CD14-positive monocyte (primary cell): ENCODE measurements at regions not wholly inside any gene's neighbourhood (a gene's known extent, or its start where the extent isn't known, plus 50 kb on each side); places are given as distances from the start of the nearest gene placed in this dataset.
A peak's percentile ranks its signal among the peaks of the same experiment; 100 is the strongest.

Experiments
- DNase-seq, 3 donors: peaks; one replicate each; pipeline ENCODE4 v3.0.0-alpha.2; 2011 to 2022
- H2AFZ ChIP-seq: 2 replicates; pipeline ENCODE4 v1.6.0; 2012; ENCODE audit warnings: mild to moderate bottlenecking, low read depth, low read length, inconsistent platforms; ENCODE audit not compliant: insufficient read depth, poor library complexity, severe bottlenecking
- H3K27ac ChIP-seq, 2 donors: 1 replicate in 1 of 2; 2 replicates in 1 of 2; pipeline ENCODE4 v1.5.1; 2012 to 2013; ENCODE audit warnings: low read length in 2 of 2, control low read depth in 1 of 2, inconsistent platforms in 1 of 2, low read depth in 1 of 2, mild to moderate bottlenecking in 1 of 2
- H3K27me3 ChIP-seq, 2 donors: one replicate each; pipeline versions ENCODE4 v1.6.0 to v1.6.1; 2011 to 2013; ENCODE audit warnings: low read length in 2 of 2; ENCODE audit not compliant: control insufficient read depth in 2 of 2, insufficient read depth in 2 of 2
- H3K36me3 ChIP-seq, 2 donors: replicated peaks in 1 of 2; 1 replicate in 1 of 2; 2 replicates in 1 of 2; pipeline versions ENCODE4 v1.5.1 to v1.6.1; 2012 to 2013; ENCODE audit warnings: low read length in 2 of 2, control low read depth in 1 of 2, inconsistent platforms in 1 of 2, mild to moderate bottlenecking in 1 of 2; ENCODE audit not compliant: insufficient read depth in 2 of 2, control insufficient read depth in 1 of 2
- H3K4me1 ChIP-seq, 2 donors: 1 replicate in 1 of 2; 2 replicates in 1 of 2; pipeline versions ENCODE4 v1.5.1 to v1.6.1; 2012 to 2013; ENCODE audit warnings: low read length in 2 of 2, control low read depth in 1 of 2, inconsistent platforms in 1 of 2, mild to moderate bottlenecking in 1 of 2, moderate library complexity in 1 of 2; ENCODE audit not compliant: insufficient read depth in 2 of 2, control insufficient read depth in 1 of 2
- H3K4me2 ChIP-seq: replicated peaks from 2 replicates; pipeline ENCODE3; 2012; ENCODE audit warnings: low read length, moderate library complexity, mild to moderate bottlenecking; ENCODE audit not compliant: poor library complexity, severe bottlenecking; ENCODE audit errors: extremely low read depth
- H3K4me3 ChIP-seq, 3 experiments: fragments of 200-600 bp in 1 of 3; sonication (generic) in 1 of 3; replicated peaks in 1 of 3; 1 replicate in 2 of 3; 2 replicates in 1 of 3; pipeline ENCODE4 v1.5.1; 2011 to 2013; ENCODE audit warnings: low read length in 3 of 3, mild to moderate bottlenecking in 3 of 3, control low read depth in 2 of 3, low read depth in 2 of 3, inconsistent platforms in 1 of 3, moderate library complexity in 1 of 3
- H3K79me2 ChIP-seq: 2 replicates; pipeline ENCODE4 v1.6.0; 2012; ENCODE audit warnings: mild to moderate bottlenecking, control low read depth, inconsistent platforms, low read length, moderate library complexity; ENCODE audit not compliant: insufficient read depth
- H3K9ac ChIP-seq: 2 replicates; pipeline ENCODE4 v1.6.0; 2017; ENCODE audit warnings: low read length, mild to moderate bottlenecking; ENCODE audit not compliant: insufficient read depth, poor library complexity, severe bottlenecking
- H3K9me3 ChIP-seq, 2 donors: replicated peaks in 1 of 2; 1 replicate in 1 of 2; 2 replicates in 1 of 2; pipeline versions ENCODE4 v1.5.1 to v1.6.1; 2012 to 2013; ENCODE audit warnings: low read length in 2 of 2, control low read depth in 1 of 2; ENCODE audit not compliant: control insufficient read depth in 1 of 2, insufficient read depth in 1 of 2
- H4K20me1 ChIP-seq: 2 replicates; pipeline ENCODE4 v1.6.0; 2012; ENCODE audit warnings: mild to moderate bottlenecking, low read length, control low read depth, moderate library complexity; ENCODE audit not compliant: insufficient read depth
- H3K27ac Mint-ChIP-seq, 7 donors: one replicate each; pipeline ENCODE4 v1.8.0; 2020; ENCODE audit warnings: mild to moderate bottlenecking in 7 of 7, mixed read lengths in 7 of 7, moderate library complexity in 6 of 7, inconsistent platforms in 2 of 7
- H3K27me3 Mint-ChIP-seq, 3 donors: one replicate each; pipeline ENCODE4 v1.8.0; 2021 to 2022; ENCODE audit warnings: low read depth in 3 of 3, mild to moderate bottlenecking in 3 of 3, mixed read lengths in 3 of 3, moderate library complexity in 3 of 3, inconsistent platforms in 1 of 3
- H3K36me3 Mint-ChIP-seq, 2 donors: one replicate each; pipeline ENCODE4 v1.8.0; 2020; ENCODE audit warnings: mixed read lengths in 2 of 2, inconsistent platforms in 1 of 2, mild to moderate bottlenecking in 1 of 2
- H3K4me1 Mint-ChIP-seq: one replicate; pipeline ENCODE4 v1.8.0; 2020; ENCODE audit warnings: mild to moderate bottlenecking, mixed read lengths
- H3K4me3 Mint-ChIP-seq, 2 donors: one replicate each; pipeline ENCODE4 v1.8.0; 2020; ENCODE audit warnings: mild to moderate bottlenecking in 2 of 2, mixed read lengths in 2 of 2, moderate library complexity in 1 of 2
- H3K9me3 Mint-ChIP-seq, 7 donors: one replicate each; pipeline ENCODE4 v1.8.0; 2020 to 2022; ENCODE audit warnings: mixed read lengths in 7 of 7, mild to moderate bottlenecking in 6 of 7, moderate library complexity in 6 of 7, inconsistent platforms in 2 of 7
- CTCF ChIP-seq: fragments of 200-600 bp; IDR thresholded peaks from one replicate; pipeline ENCODE4 v1.8.0; 2022; ENCODE audit warnings: antibody characterized with exemption, mild to moderate bottlenecking
- WGBS: methylation state at CpG from one replicate; pipeline ENCODE4 v1.1.5; 2013; ENCODE audit warnings: missing lambda C conversion rate; ENCODE audit not compliant: insufficient coverage; 5-methylcytosine and 5-hydroxymethylcytosine counted together
- intact Hi-C, 2 donors: fragments of 100-400 bp; cut with micrococcal nuclease; formaldehyde crosslinking; loops; one replicate each; pipeline versions ENCODE4 v1.15.0 to v1.15.1; 2023

DNA sequence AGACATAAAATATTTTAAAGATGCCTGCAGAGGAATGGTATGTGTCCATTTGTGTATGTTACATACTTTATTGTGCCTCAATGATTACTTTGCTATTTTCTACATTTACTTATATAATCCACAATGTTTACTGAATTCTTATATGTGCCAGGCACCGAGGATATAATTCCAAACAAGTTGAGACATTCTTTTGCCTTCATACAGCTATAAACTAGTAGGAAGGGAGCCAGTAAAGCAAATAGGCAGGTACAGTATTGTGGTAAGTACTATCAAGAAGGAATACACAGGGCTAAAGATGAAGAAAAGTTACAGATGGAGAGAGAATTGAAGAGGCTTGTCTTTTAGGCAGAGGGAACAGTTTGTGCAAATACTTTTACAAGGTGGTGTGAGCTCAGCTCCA lies 131.6 kb downstream of the DISP1 start:
- H3K4me1 ChIP-seq = no peaks in the 10 kb centered on the region
- no peak for DNase-seq
- no peaks in the 10 kb centered on the region for H3K4me1 Mint-ChIP-seq
- H3K36me3 Mint-ChIP-seq = peaks cover 3 to 7% of the 10 kb centered on the region in 2 donors
- no peaks in the 10 kb centered on the region for H3K27me3 ChIP-seq
- WGBS = no CpG with 5 or more reads among the region's 1 CpG
- H3K27ac Mint-ChIP-seq = peak overlapping the region in 1 of 7 donors; percentile 25
- no peak overlapping the region for H2AFZ ChIP-seq
- no peaks in the 10 kb centered on the region for H4K20me1 ChIP-seq
- H3K27ac ChIP-seq = no peak overlapping the region
- no peaks in the 10 kb centered on the region for H3K79me2 ChIP-seq
- no peaks in the 10 kb centered on the region for H3K36me3 ChIP-seq
- no peak for TF ChIP-seq CTCF
- no peak overlapping the region for H3K9ac ChIP-seq
- H3K9me3 Mint-ChIP-seq = peaks cover 0 to 3% (median 0%) of the 10 kb centered on the region in 7 donors
- no peaks in the 10 kb centered on the region for H3K27me3 Mint-ChIP-seq
- no peak overlapping the region for H3K4me2 ChIP-seq
- H3K4me3 Mint-ChIP-seq = no peak overlapping the region
- no peaks in the 10 kb centered on the region for H3K9me3 ChIP-seq
- H3K4me3 ChIP-seq = no peak overlapping the region
- intact Hi-C loops = no loop called here

DNA sequence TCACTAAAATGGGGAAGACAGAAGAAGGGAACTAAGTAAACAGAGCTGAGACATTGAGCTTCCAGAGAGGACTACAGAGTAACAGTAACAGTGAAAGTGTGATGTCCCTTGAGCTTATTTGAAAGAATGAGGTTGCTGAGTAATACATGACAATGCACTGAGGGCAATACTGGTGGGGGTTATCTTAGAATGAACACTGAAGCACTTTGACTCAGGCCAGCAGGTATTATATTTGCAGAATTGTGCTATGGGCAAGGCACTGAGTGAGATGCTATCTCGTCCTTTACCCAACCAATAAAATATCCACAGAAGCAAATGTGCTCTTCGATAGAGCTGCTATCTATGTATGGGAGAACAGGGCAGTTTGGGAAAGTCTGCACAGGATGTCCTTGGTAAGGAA lies 133.2 kb downstream of the DISP1 start:
- H3K9me3 ChIP-seq = no peaks in the 10 kb centered on the region
- no peak overlapping the region for H3K27ac ChIP-seq
- Mint-ChIP-seq H3K27me3 (peaks cover 0 to 2% (median 0%) of the 10 kb centered on the region in 3 donors), H3K4me1 (no peaks in the 10 kb centered on the region), H3K4me3 (no peak overlapping the region), H3K36me3 (peaks cover 2 to 3% of the 10 kb centered on the region in 2 donors), H3K27ac (no peak overlapping the region), H3K9me3 (peaks cover 0 to 3% (median 0%) of the 10 kb centered on the region in 7 donors)
- no peaks in the 10 kb centered on the region for H3K27me3 ChIP-seq
- H3K36me3 ChIP-seq = no peaks in the 10 kb centered on the region
- no peak overlapping the region for H3K4me3 ChIP-seq
- H3K4me2 ChIP-seq = no peak overlapping the region
- no peak for DNase-seq
- no peak overlapping the region for H3K9ac ChIP-seq
- no CpG with 5 or more reads among the region's 2 CpGs for WGBS
- no peaks in the 10 kb centered on the region for H4K20me1 ChIP-seq
- intact Hi-C loops = no loop called here
- no peak for TF ChIP-seq CTCF
- H3K4me1 ChIP-seq = no peaks in the 10 kb centered on the region
- no peaks in the 10 kb centered on the region for H3K79me2 ChIP-seq
- H2AFZ ChIP-seq = no peak overlapping the region
